ENCODE measurements at regions not wholly inside any gene's neighbourhood (a gene's known extent, or its start where the extent isn't known, plus 50 kb on each side); places are given as distances from the start of the nearest gene placed in this dataset.
"Not testable (repeated sequence)": the region's sequence is repeated elsewhere in the genome, so short reads cannot be mapped to it uniquely, and the experiment has no call there.

GRCh38 chr20:47444584-47444983 lies 57.1 kb upstream of the NCOA3 start:
- ChIA-PET CTCF (no interaction called here), POLR2A (no interaction called here)
- Histone ChIP-seq H3K4me3 (ENCODE audit: low read depth, low read length) (no peak overlapping the region), H3K4me1 (ENCODE audit: control insufficient read depth, insufficient read depth, low read length) (no peaks in the 10 kb centered on the region), H3K9me3 (ENCODE audit: control insufficient read depth, insufficient read depth, low read depth, low read length) (no peaks in the 10 kb centered on the region), H3K27ac (ENCODE audit: extremely low read depth, low read depth, low read length) (no peak overlapping the region), H3K36me3 (ENCODE audit: control insufficient read depth in 2 of 2, insufficient read depth in 1 of 2, low read length in 2 of 2) (no peaks in the 10 kb centered on the region)
- TF ChIP-seq ZNF664 (tag by site-specific recombination; IDR thresholded peaks at IDR 0.05) (no peak), ZNF555 (tag by site-specific recombination; conservative IDR thresholded peaks at IDR 0.05) (no peak), ZNF48 (tag by site-specific recombination; IDR thresholded peaks at IDR 0.05) (no peak), SCRT2 (tag by site-specific recombination; IDR thresholded peaks at IDR 0.05) (no peak), ZNF747 (tag by site-specific recombination; IDR thresholded peaks at IDR 0.05) (no peak)

- TF ChIP-seq ZNF169 (tag by site-specific recombination; IDR thresholded peaks at IDR 0.05) (no peak), SETDB1 (IDR thresholded peaks at IDR 0.05; ENCODE audit: insufficient read length, low read length) (no peak), ZNF48 (tag by site-specific recombination; IDR thresholded peaks at IDR 0.05) (no peak), MEIS1 (CRISPR knock-in tag; IDR thresholded peaks at IDR 0.05; ENCODE audit: borderline replicate concordance) (no peak), ZNF791 (tag by site-specific recombination; IDR thresholded peaks at IDR 0.05) (no peak), ZNF777 (tag by site-specific recombination; IDR thresholded peaks at IDR 0.05; ENCODE audit: borderline replicate concordance) (no peak), ZNF433 (tag by site-specific recombination; IDR thresholded peaks at IDR 0.05; ENCODE audit: low read depth) (no peak), ZNF670 (tag by site-specific recombination; IDR thresholded peaks at IDR 0.05; ENCODE audit: low read depth) (no peak), PRDM10 (tag by site-specific recombination; IDR thresholded peaks at IDR 0.05) (no peak), OVOL3 (tag by site-specific recombination; IDR thresholded peaks at IDR 0.05) (no peak), ZNF175 (tag by site-specific recombination; IDR thresholded peaks at IDR 0.05) (no peak), ZSCAN30 (tag by site-specific recombination; IDR thresholded peaks at IDR 0.05) (no peak), ZNF560 (tag by site-specific recombination; IDR thresholded peaks at IDR 0.05; ENCODE audit: borderline replicate concordance) (no peak), ZSCAN16 (tag by site-specific recombination; IDR thresholded peaks at IDR 0.05) (no peak), YY1 (tag by site-specific recombination; IDR thresholded peaks at IDR 0.05) (no peak), ZNF677 (tag by site-specific recombination; IDR thresholded peaks at IDR 0.05) (no peak), ZNF704 (tag by site-specific recombination; IDR thresholded peaks at IDR 0.05) (no peak)
- POLR2A ChIA-PET, result no interaction called here
Measured at GRCh38 chr20:47445291-47445690, 56.4 kb upstream of the NCOA3 start.

GRCh38 chr20:47447350-47448296 lies 54.1 kb upstream of the NCOA3 start:
- POLR2A ChIA-PET, result interaction anchor here (0.6 kb wide), 1 partner anchor 102 kb away, joined by 3 read pairs; no protein-coding TSS in a partner anchor
- CTCF ChIA-PET, result not testable (repeated sequence)

More at GRCh38 chr20:47445291-47445690, 56.4 kb upstream of the NCOA3 start:
- no peaks in the 10 kb centered on the region for H3K9me3 ChIP-seq (ENCODE audit: control insufficient read depth, insufficient read depth, low read depth, low read length)
- H3K27ac ChIP-seq (ENCODE audit: extremely low read depth, low read depth, low read length), result no peak overlapping the region
- CTCF ChIA-PET, result interaction anchor here (0.8 kb wide), 1 partner anchor 176 kb away, joined by 3 read pairs; no protein-coding TSS in a partner anchor
- H3K36me3 ChIP-seq (ENCODE audit: control insufficient read depth in 2 of 2, insufficient read depth in 1 of 2, low read length in 2 of 2), result no peaks in the 10 kb centered on the region
- no peak overlapping the region for H3K4me3 ChIP-seq (ENCODE audit: low read depth, low read length)
- H3K4me1 ChIP-seq (ENCODE audit: control insufficient read depth, insufficient read depth, low read length), result no peaks in the 10 kb centered on the region

More at GRCh38 chr20:47447350-47448296, 54.1 kb upstream of the NCOA3 start:
- H3K9me3 ChIP-seq (ENCODE audit: control insufficient read depth, insufficient read depth, low read depth, low read length); H3K27ac ChIP-seq (ENCODE audit: extremely low read depth, low read depth, low read length); H3K4me1 ChIP-seq (ENCODE audit: control insufficient read depth, insufficient read depth, low read length); H3K36me3 ChIP-seq (ENCODE audit: control insufficient read depth in 2 of 2, insufficient read depth in 1 of 2, low read length in 2 of 2); H3K4me3 ChIP-seq (ENCODE audit: low read depth, low read length): not testable (repeated sequence)

Measured in HEK293 (cell line).